ENCODE measurements at regions not wholly inside any gene's neighbourhood (a gene's known extent, or its start where the extent isn't known, plus 50 kb on each side); places are given as distances from the start of the nearest gene placed in this dataset.

GRCh38 chr21:24868117-24868516 is 739.2 kb downstream of the MRPL39 start:
- Histone ChIP-seq H3K9me3 (ENCODE audit: insufficient read depth, low read depth, low read length) (no peaks in the 10 kb centered on the region), H3K9me2 (replicated peaks; ENCODE audit: low read depth, low read length) (no peaks in the 10 kb centered on the region), H3K9ac (ENCODE audit: low read depth, low read length, poor library complexity, severe bottlenecking) (no peak overlapping the region), H2AFZ (ENCODE audit: low read length) (no peak overlapping the region), H3K79me2 (ENCODE audit: insufficient read depth, low read length) (no peaks in the 10 kb centered on the region), H3K4me3 (ENCODE audit: low read length, poor library complexity, severe bottlenecking) (no peak overlapping the region), H3K4me2 (ENCODE audit: low read depth, low read length, poor library complexity, severe bottlenecking) (no peak overlapping the region), H3K4me1 (ENCODE audit: insufficient read depth, low read length, poor library complexity, severe bottlenecking) (no peaks in the 10 kb centered on the region), H3K27me3 (ENCODE audit: insufficient read depth, low read length, poor library complexity, severe bottlenecking) (no peaks in the 10 kb centered on the region), H4K20me1 (ENCODE audit: insufficient read depth, low read length, poor library complexity, severe bottlenecking) (no peaks in the 10 kb centered on the region), H3F3A (ENCODE audit: low read depth) (no peaks in the 10 kb centered on the region), H3K36me3 (ENCODE audit: insufficient read depth, low read length) (no peaks in the 10 kb centered on the region)
- no peak for TF ChIP-seq CTCF (conservative IDR thresholded peaks at IDR 0.05; ENCODE audit: low read length)
- TF ChIP-seq EZH2phosphoT487 (IDR thresholded peaks at IDR 0.05; ENCODE audit: borderline replicate concordance) = no peak

- Histone ChIP-seq H3K36me3 (ENCODE audit: insufficient read depth, low read length) (no peaks in the 10 kb centered on the region), H3K9ac (ENCODE audit: low read depth, low read length, poor library complexity, severe bottlenecking) (no peak overlapping the region), H3K9me2 (replicated peaks; ENCODE audit: low read depth, low read length) (no peaks in the 10 kb centered on the region), H3K27me3 (ENCODE audit: insufficient read depth, low read length, poor library complexity, severe bottlenecking) (no peaks in the 10 kb centered on the region), H3F3A (ENCODE audit: low read depth) (no peaks in the 10 kb centered on the region), H3K4me1 (ENCODE audit: insufficient read depth, low read length, poor library complexity, severe bottlenecking) (no peaks in the 10 kb centered on the region), H4K20me1 (ENCODE audit: insufficient read depth, low read length, poor library complexity, severe bottlenecking) (no peaks in the 10 kb centered on the region), H2AFZ (ENCODE audit: low read length) (no peak overlapping the region), H3K4me3 (ENCODE audit: low read length, poor library complexity, severe bottlenecking) (no peak overlapping the region), H3K9me3 (ENCODE audit: insufficient read depth, low read depth, low read length) (no peaks in the 10 kb centered on the region), H3K4me2 (ENCODE audit: low read depth, low read length, poor library complexity, severe bottlenecking) (no peak overlapping the region), H3K79me2 (ENCODE audit: insufficient read depth, low read length) (no peaks in the 10 kb centered on the region)
- TF ChIP-seq EZH2phosphoT487 (IDR thresholded peaks at IDR 0.05; ENCODE audit: borderline replicate concordance) = no peak
- no peak for TF ChIP-seq CTCF (conservative IDR thresholded peaks at IDR 0.05; ENCODE audit: low read length)
Observed at GRCh38 chr21:24861471-24861870, 745.8 kb downstream of the MRPL39 start.

- H3K27me3 ChIP-seq (ENCODE audit: insufficient read depth, low read length, poor library complexity, severe bottlenecking) = no peaks in the 10 kb centered on the region
- no peak for TF ChIP-seq EZH2phosphoT487 (IDR thresholded peaks at IDR 0.05; ENCODE audit: borderline replicate concordance)
- no peak for TF ChIP-seq CTCF (conservative IDR thresholded peaks at IDR 0.05; ENCODE audit: low read length)
- H3K9me3 ChIP-seq (ENCODE audit: insufficient read depth, low read depth, low read length) = no peaks in the 10 kb centered on the region
- no peaks in the 10 kb centered on the region for H3K4me1 ChIP-seq (ENCODE audit: insufficient read depth, low read length, poor library complexity, severe bottlenecking)
- H3K79me2 ChIP-seq (ENCODE audit: insufficient read depth, low read length) = no peaks in the 10 kb centered on the region
- H3K9me2 ChIP-seq (replicated peaks; ENCODE audit: low read depth, low read length) = no peaks in the 10 kb centered on the region
- H3K36me3 ChIP-seq (ENCODE audit: insufficient read depth, low read length) = no peaks in the 10 kb centered on the region
- no peaks in the 10 kb centered on the region for H3F3A ChIP-seq (ENCODE audit: low read depth)
- H2AFZ ChIP-seq (ENCODE audit: low read length) = no peak overlapping the region
- no peak overlapping the region for H3K4me2 ChIP-seq (ENCODE audit: low read depth, low read length, poor library complexity, severe bottlenecking)
- no peaks in the 10 kb centered on the region for H4K20me1 ChIP-seq (ENCODE audit: insufficient read depth, low read length, poor library complexity, severe bottlenecking)
- H3K9ac ChIP-seq (ENCODE audit: low read depth, low read length, poor library complexity, severe bottlenecking) = no peak overlapping the region
- no peak overlapping the region for H3K4me3 ChIP-seq (ENCODE audit: low read length, poor library complexity, severe bottlenecking)
Observed at GRCh38 chr21:24856326-24856725, 751.0 kb downstream of the MRPL39 start.

Data from Loucy (cell line).